ENCODE measurements at regions not wholly inside any gene's neighbourhood (a gene's known extent, or its start where the extent isn't known, plus 50 kb on each side); places are given as distances from the start of the nearest gene placed in this dataset.
"Not testable (repeated sequence)": the region's sequence is repeated elsewhere in the genome, so short reads cannot be mapped to it uniquely, and the experiment has no call there.

DNA sequence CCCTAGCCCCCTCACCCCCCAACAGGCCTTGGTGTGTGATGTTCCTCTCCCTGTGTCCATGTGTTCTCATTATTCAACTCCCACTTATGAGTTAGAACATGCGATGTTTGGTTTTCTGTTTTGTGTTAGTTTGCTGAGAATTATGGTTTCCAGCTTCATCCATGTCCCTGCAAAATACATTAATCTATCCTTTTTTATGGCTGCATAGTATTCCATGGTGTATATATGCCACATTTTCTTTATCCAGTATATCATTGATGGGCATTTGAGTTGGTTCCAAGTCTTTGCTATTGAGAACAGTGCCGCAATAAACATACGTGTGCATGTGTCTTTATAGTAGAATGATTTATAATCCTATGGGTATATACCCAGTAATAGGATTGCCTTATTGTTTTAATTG is 120.2 kb upstream of the MB21D2 start:
- TF ChIP-seq, protein P1, sequence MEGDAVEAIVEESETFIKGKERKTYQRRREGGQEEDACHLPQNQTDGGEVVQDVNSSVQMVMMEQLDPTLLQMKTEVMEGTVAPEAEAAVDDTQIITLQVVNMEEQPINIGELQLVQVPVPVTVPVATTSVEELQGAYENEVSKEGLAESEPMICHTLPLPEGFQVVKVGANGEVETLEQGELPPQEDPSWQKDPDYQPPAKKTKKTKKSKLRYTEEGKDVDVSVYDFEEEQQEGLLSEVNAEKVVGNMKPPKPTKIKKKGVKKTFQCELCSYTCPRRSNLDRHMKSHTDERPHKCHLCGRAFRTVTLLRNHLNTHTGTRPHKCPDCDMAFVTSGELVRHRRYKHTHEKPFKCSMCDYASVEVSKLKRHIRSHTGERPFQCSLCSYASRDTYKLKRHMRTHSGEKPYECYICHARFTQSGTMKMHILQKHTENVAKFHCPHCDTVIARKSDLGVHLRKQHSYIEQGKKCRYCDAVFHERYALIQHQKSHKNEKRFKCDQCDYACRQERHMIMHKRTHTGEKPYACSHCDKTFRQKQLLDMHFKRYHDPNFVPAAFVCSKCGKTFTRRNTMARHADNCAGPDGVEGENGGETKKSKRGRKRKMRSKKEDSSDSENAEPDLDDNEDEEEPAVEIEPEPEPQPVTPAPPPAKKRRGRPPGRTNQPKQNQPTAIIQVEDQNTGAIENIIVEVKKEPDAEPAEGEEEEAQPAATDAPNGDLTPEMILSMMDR (IDR thresholded peaks at IDR 0.05; ENCODE audit: control extremely low read depth in 1 of 3, insufficient read depth in 1 of 3, low read depth in 1 of 3, low read length in 3 of 3), result not testable (repeated sequence)
- TF ChIP-seq POLR2AphosphoS5 (IDR thresholded peaks at IDR 0.05; ENCODE audit: low read depth, low read length); KDM1A (IDR thresholded peaks at IDR 0.05; ENCODE audit: borderline replicate concordance, low read length); ASH2L (IDR thresholded peaks at IDR 0.05; ENCODE audit: low read length); RAD21 (IDR thresholded peaks at IDR 0.05 in 1 of 2, conservative IDR thresholded peaks at IDR 0.05 in 1 of 2; ENCODE audit: low read depth in 2 of 2, low read length in 2 of 2); GABPA (IDR thresholded peaks at IDR 0.05; ENCODE audit: borderline replicate concordance, insufficient read depth, low read length); YY1 (IDR thresholded peaks at IDR 0.05; ENCODE audit: low read depth, low read length); EZH2 (IDR thresholded peaks at IDR 0.05; ENCODE audit: low read depth, low read length, severe bottlenecking); ZNF274 (IDR thresholded peaks at IDR 0.05; ENCODE audit: borderline replicate concordance, extremely low read depth, low read length): not testable (repeated sequence)
- TF ChIP-seq, protein P2, sequence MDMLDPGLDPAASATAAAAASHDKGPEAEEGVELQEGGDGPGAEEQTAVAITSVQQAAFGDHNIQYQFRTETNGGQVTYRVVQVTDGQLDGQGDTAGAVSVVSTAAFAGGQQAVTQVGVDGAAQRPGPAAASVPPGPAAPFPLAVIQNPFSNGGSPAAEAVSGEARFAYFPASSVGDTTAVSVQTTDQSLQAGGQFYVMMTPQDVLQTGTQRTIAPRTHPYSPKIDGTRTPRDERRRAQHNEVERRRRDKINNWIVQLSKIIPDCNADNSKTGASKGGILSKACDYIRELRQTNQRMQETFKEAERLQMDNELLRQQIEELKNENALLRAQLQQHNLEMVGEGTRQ (IDR thresholded peaks at IDR 0.05; ENCODE audit: low read length), result not testable (repeated sequence)
